OCI-LY7 (cell line): ENCODE measurements at regions not wholly inside any gene's neighbourhood (a gene's known extent, or its start where the extent isn't known, plus 50 kb on each side); places are given as distances from the start of the nearest gene placed in this dataset.

Experiments used
- BruUV-seq: library from RNA; stranded (reverse); fragments of 400-500 nt; replicated peaks from 2 replicates; lab custom pipeline; 2021; lab: Mats Ljungman, UMichigan
- CTCF ChIA-PET: fragments of 300-600 bp; sonication (Branson Sonifier 250); formaldehyde crosslinking; loops from one replicate; lab custom pipeline; 2022; ENCODE audit warnings: antibody characterized with exemption; ENCODE audit not compliant: unreplicated experiment; lab: Charles Lee
- POLR2A ChIA-PET: fragments of 300-600 bp; sonication (Branson Sonifier 250); formaldehyde crosslinking; loops from one replicate; lab custom pipeline; 2022; ENCODE audit warnings: antibody characterized with exemption; lab: Charles Lee
- DNase-seq: peaks from one replicate; pipeline ENCODE4 v3.0.0-alpha.2; 2015; ENCODE audit warnings: low spot score
- H2AFZ ChIP-seq: fragments of 200-600 bp; sonication (generic), shearing (Covaris generic); 2 replicates; pipeline ENCODE4 v1.6.1; 2014; ENCODE audit warnings: mild to moderate bottlenecking, antibody characterized with exemption, low read length, moderate library complexity
- H3K27ac ChIP-seq: fragments of 200-600 bp; sonication (generic); 2 replicates; pipeline ENCODE4 v1.5.1; 2014; ENCODE audit warnings: mixed run types, low read depth, mild to moderate bottlenecking, moderate library complexity, low read length, inconsistent platforms; ENCODE audit not compliant: poor library complexity, severe bottlenecking
- H3K36me3 ChIP-seq: fragments of 200-600 bp; sonication (generic); 2 replicates; pipeline ENCODE4 v1.6.1; 2014; ENCODE audit warnings: mild to moderate bottlenecking, antibody characterized with exemption, low read length, moderate library complexity, mixed read lengths; ENCODE audit not compliant: insufficient read depth
- H3K4me1 ChIP-seq: fragments of 200-600 bp; sonication (generic); 2 replicates; pipeline ENCODE4 v1.5.1; 2014; ENCODE audit warnings: mild to moderate bottlenecking, low read length; ENCODE audit not compliant: insufficient read depth, poor library complexity, severe bottlenecking
- H3K4me2 ChIP-seq: fragments of 200-600 bp; sonication (generic); 2 replicates; pipeline ENCODE4 v1.6.1; 2014; ENCODE audit warnings: mild to moderate bottlenecking, low read length
- H3K4me3 ChIP-seq: fragments of 200-600 bp; sonication (generic); 2 replicates; pipeline ENCODE4 v1.5.1; 2014; ENCODE audit warnings: mild to moderate bottlenecking, low read depth, low read length; ENCODE audit not compliant: poor library complexity, severe bottlenecking
- H3K79me2 ChIP-seq: fragments of 200-600 bp; sonication (generic); 2 replicates; pipeline ENCODE4 v1.6.1; 2016; ENCODE audit warnings: low read depth, mild to moderate bottlenecking, low read length, moderate library complexity, mixed read lengths; ENCODE audit not compliant: insufficient read depth
- H3K9me2 ChIP-seq: fragments of 200-600 bp; sonication (generic); 2 replicates; pipeline ENCODE4 v1.6.1; 2016; ENCODE audit warnings: mild to moderate bottlenecking, low read length, mixed read lengths; ENCODE audit not compliant: insufficient read depth
- H3K9me3 ChIP-seq: fragments of 200-600 bp; sonication (generic); 2 replicates; pipeline ENCODE4 v1.6.1; 2014; ENCODE audit warnings: mild to moderate bottlenecking, mixed run types, low read length, mixed read lengths
- H4K20me1 ChIP-seq: fragments of 200-600 bp; sonication (generic); 2 replicates; pipeline ENCODE4 v1.6.1; 2014; ENCODE audit warnings: mild to moderate bottlenecking, antibody characterized with exemption, low read length, moderate library complexity, mixed read lengths; ENCODE audit not compliant: insufficient read depth
- CTCF ChIP-seq: fragments of 200-600 bp; sonication (generic); conservative IDR thresholded peaks from 2 replicates; pipeline ENCODE4 v1.5.1; 2014; ENCODE audit warnings: mild to moderate bottlenecking, antibody characterized with exemption, low read length, moderate library complexity, mixed read lengths
- EZH2phosphoT487 ChIP-seq: fragments of 200-600 bp; sonication (generic); IDR thresholded peaks from 2 replicates; pipeline ENCODE4 v1.6.1; 2018; ENCODE audit warnings: low read depth, borderline replicate concordance, mild to moderate bottlenecking, mixed run types, antibody characterized with exemption, low read length, moderate library complexity, mixed read lengths
- intact Hi-C: fragments of 100-400 bp; cut with micrococcal nuclease; formaldehyde crosslinking; loops from one replicate; pipeline ENCODE4 v1.10.0; 2022; ENCODE audit not compliant: unreplicated experiment

GRCh38 chr9:80836013-80836412 is 853.3 kb downstream of the TLE1 start:
- no peak overlapping the region for H3K4me3 ChIP-seq
- H3K79me2 ChIP-seq, result no peaks in the 10 kb centered on the region
- DNase-seq, result no peak
- H3K27ac ChIP-seq, result no peak overlapping the region
- POLR2A ChIA-PET, result no interaction called here
- H3K4me1 ChIP-seq, result no peaks in the 10 kb centered on the region
- H4K20me1 ChIP-seq, result no peaks in the 10 kb centered on the region
- intact Hi-C loops, result no loop called here
- TF ChIP-seq CTCF (no peak), EZH2phosphoT487 (no peak)
- H2AFZ ChIP-seq, result no peak overlapping the region
- H3K36me3 ChIP-seq, result no peaks in the 10 kb centered on the region
- no peak overlapping the region for H3K4me2 ChIP-seq
- H3K9me2 ChIP-seq, result no peaks in the 10 kb centered on the region
- CTCF ChIA-PET, result no interaction called here
- H3K9me3 ChIP-seq, result no peaks in the 10 kb centered on the region
- BruUV-seq, result no TSS peak

DNA sequence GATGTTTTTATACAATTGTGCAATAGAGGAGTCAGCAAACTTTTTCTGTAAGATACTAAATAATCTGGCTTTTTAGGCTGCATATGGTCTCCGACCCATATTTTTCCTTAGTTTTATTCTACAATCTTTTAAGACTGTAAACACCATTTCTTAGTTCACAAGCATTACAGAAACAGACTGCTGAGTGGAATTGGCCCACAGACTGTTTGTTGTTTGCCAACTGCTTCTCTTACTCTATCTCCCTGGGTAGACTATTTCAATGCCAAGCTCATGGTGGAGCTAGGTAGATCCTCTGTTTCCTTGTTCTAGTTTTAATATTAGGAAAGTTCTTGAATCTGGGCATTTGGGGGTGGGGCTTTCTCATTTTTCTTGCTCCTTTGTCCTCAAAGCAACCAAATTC is 857.6 kb downstream of the TLE1 start:
- CTCF ChIA-PET, result no interaction called here

More for the DNA sequence above, 857.6 kb downstream of the TLE1 start:
- no peak for DNase-seq
- no peak for TF ChIP-seq EZH2phosphoT487
- TF ChIP-seq CTCF, result no peak
- H3K9me3 ChIP-seq, result no peaks in the 10 kb centered on the region
- BruUV-seq, result no TSS peak
- no peak overlapping the region for H2AFZ ChIP-seq
- H3K4me2 ChIP-seq, result no peak overlapping the region
- no peaks in the 10 kb centered on the region for H3K36me3 ChIP-seq
- no peaks in the 10 kb centered on the region for H3K4me1 ChIP-seq
- no peaks in the 10 kb centered on the region for H4K20me1 ChIP-seq
- no peaks in the 10 kb centered on the region for H3K9me2 ChIP-seq
- POLR2A ChIA-PET, result no interaction called here
- intact Hi-C loops, result no loop called here
- no peaks in the 10 kb centered on the region for H3K79me2 ChIP-seq
- H3K4me3 ChIP-seq, result no peak overlapping the region
- no peak overlapping the region for H3K27ac ChIP-seq
